Tibial nerve (tissue), 4 donors: ENCODE measurements at regions not wholly inside any gene's neighbourhood (a gene's known extent, or its start where the extent isn't known, plus 50 kb on each side); places are given as distances from the start of the nearest gene placed in this dataset.

Source experiments
- DNase-seq, 2 donors: peaks; one replicate each; pipeline ENCODE4 v3.0.0-alpha.2; 2019; ENCODE audit warnings: low spot score in 2 of 2
- H3K27ac ChIP-seq, 4 donors: fragments of 200-600 bp; sonication (generic) in 3 of 4; one replicate each; pipeline ENCODE4 v1.5.1; 2017 to 2019; ENCODE audit warnings: mild to moderate bottlenecking in 1 of 4
- H3K27me3 ChIP-seq, 2 donors: fragments of 200-600 bp; sonication (generic) in 1 of 2; one replicate each; pipeline versions ENCODE4 v1.5.1 to v1.6.0; 2017 to 2019
- H3K36me3 ChIP-seq, 3 donors: fragments of 200-600 bp; sonication (generic); one replicate each; pipeline ENCODE4 v1.5.1; 2018 to 2019
- H3K4me1 ChIP-seq, 4 donors: fragments of 200-600 bp; sonication (generic) in 3 of 4; one replicate each; pipeline ENCODE4 v1.5.1; 2017 to 2019
- H3K4me3 ChIP-seq, 4 donors: fragments of 200-600 bp; sonication (generic) in 3 of 4; one replicate each; pipeline ENCODE4 v1.5.1; 2017 to 2019; ENCODE audit warnings: mild to moderate bottlenecking in 1 of 4, moderate library complexity in 1 of 4
- H3K9me3 ChIP-seq, 4 donors: fragments of 200-600 bp; sonication (generic) in 3 of 4; one replicate each; pipeline ENCODE4 v1.5.1; 2017 to 2019
- EP300 ChIP-seq, 2 donors: sonication (generic); formaldehyde crosslinking; IDR thresholded peaks; one replicate each; pipeline ENCODE4 v1.6.1; 2017; ENCODE audit warnings: antibody characterized with exemption in 2 of 2, mild to moderate bottlenecking in 1 of 2
- POLR2A ChIP-seq, 2 donors: fragments of 450-650 bp; IDR thresholded peaks; one replicate each; pipeline ENCODE4 v1.6.1; 2017; ENCODE audit warnings: antibody characterized with exemption in 2 of 2, mild to moderate bottlenecking in 2 of 2, moderate library complexity in 2 of 2
- WGBS, 2 donors: methylation state at CpG; one replicate each; pipeline ENCODE4 v1.1.5; 2018; 5-methylcytosine and 5-hydroxymethylcytosine counted together
- TF ChIP-seq, protein P1 (sequence below), 5 experiments: fragments of 200-600 bp in 3 of 5; fragments of 450-650 bp in 2 of 5; sonication (generic) in 3 of 5; IDR thresholded peaks; one replicate each; pipeline ENCODE4 v1.5.1; 2016 to 2019; ENCODE audit warnings: antibody characterized with exemption in 5 of 5, mild to moderate bottlenecking in 3 of 5, moderate library complexity in 2 of 5

DNA sequence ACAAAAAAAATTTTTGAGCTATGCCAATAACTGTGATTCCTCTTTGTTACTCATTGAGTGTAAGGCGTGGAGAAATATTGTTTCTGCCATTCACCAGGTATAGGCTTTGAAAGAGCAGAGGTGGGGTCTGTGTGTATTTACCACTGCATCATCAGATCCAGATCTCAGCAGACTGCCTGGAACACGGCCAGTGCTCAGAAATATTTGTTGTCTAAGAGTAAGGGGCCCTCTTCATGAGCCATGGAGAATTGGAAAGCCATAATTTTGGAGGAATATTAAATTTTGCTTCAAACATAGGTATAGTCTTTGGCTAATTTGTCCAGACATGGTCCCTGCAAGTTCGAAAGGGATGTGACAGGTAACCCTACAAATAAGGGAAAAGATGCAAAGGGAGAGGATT is 231.3 kb upstream of the IRF2BP2 start:
- no peak for DNase-seq
- Histone ChIP-seq H3K27ac (no peak overlapping the region), H3K4me3 (no peak overlapping the region), H3K27me3 (no peaks in the 10 kb centered on the region), H3K36me3 (no peaks in the 10 kb centered on the region), H3K4me1 (peaks cover 0 to 32% (median 9%) of the 10 kb centered on the region in 4 donors), H3K9me3 (no peaks in the 10 kb centered on the region)
- TF ChIP-seq EP300 (IDR thresholded peaks at IDR 0.05) (no peak), POLR2A (IDR thresholded peaks at IDR 0.05) (no peak)
- TF ChIP-seq, protein P1, sequence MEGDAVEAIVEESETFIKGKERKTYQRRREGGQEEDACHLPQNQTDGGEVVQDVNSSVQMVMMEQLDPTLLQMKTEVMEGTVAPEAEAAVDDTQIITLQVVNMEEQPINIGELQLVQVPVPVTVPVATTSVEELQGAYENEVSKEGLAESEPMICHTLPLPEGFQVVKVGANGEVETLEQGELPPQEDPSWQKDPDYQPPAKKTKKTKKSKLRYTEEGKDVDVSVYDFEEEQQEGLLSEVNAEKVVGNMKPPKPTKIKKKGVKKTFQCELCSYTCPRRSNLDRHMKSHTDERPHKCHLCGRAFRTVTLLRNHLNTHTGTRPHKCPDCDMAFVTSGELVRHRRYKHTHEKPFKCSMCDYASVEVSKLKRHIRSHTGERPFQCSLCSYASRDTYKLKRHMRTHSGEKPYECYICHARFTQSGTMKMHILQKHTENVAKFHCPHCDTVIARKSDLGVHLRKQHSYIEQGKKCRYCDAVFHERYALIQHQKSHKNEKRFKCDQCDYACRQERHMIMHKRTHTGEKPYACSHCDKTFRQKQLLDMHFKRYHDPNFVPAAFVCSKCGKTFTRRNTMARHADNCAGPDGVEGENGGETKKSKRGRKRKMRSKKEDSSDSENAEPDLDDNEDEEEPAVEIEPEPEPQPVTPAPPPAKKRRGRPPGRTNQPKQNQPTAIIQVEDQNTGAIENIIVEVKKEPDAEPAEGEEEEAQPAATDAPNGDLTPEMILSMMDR (IDR thresholded peaks at IDR 0.05), result no peak
- 89 to 91% methylated on average over 3 of the region's 3 CpGs for WGBS, 2 donors

DNA sequence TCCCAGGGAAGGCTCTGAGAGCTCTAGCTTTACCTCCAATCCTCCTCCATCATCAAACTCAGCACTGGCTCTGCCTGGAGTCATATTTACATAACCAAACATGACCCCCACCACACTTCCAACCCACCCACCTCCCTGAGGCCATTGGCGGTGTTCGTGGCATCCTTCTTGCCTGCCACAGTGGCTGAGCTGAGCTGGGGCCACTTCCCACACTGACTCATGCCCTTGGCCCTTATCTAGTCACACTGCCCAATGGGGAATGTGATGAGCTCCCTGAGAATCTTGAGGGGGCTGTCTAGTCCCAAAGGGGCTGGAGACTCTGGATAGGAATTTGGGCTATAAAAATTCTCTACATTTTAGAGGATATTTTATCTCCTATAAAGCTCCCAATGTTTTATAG is 230.9 kb upstream of the IRF2BP2 start:
- Histone ChIP-seq H3K4me1 (peaks cover 0 to 32% (median 9%) of the 10 kb centered on the region in 4 donors), H3K4me3 (no peak overlapping the region), H3K27me3 (no peaks in the 10 kb centered on the region), H3K9me3 (no peaks in the 10 kb centered on the region), H3K36me3 (no peaks in the 10 kb centered on the region), H3K27ac (no peak overlapping the region)
- TF ChIP-seq, protein P1 (IDR thresholded peaks at IDR 0.05), result no peak
- TF ChIP-seq POLR2A (IDR thresholded peaks at IDR 0.05), result no peak
- no peak for TF ChIP-seq EP300 (IDR thresholded peaks at IDR 0.05)
- 72 to 76% methylated on average over 2 of the region's 2 CpGs for whole genome bisulfite sequencing, 2 donors
- DNase-seq, result no peak

DNA sequence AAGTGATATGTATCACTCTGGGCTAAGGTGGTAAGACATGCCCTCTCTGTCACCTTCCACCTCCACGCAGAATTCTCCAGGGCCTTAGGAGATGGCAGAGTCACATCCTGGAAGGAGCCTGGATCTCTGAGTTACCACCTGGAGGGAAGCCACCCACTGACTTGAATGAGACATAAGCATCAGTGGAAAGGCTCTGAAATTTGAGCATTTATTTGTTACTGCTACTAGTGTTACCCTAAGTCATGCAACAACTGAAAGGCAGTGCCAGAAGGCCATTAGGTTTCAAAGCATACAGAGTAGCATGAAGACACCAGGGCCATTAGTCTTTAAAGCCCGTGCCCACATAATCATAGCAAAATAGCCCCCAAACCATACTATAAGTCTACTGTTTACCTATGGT is 230.3 kb upstream of the IRF2BP2 start:
- Histone ChIP-seq H3K9me3 (no peaks in the 10 kb centered on the region), H3K27ac (no peak overlapping the region), H3K36me3 (no peaks in the 10 kb centered on the region), H3K4me3 (no peak overlapping the region), H3K4me1 (peaks cover 0 to 32% (median 9%) of the 10 kb centered on the region in 4 donors), H3K27me3 (no peaks in the 10 kb centered on the region)
- TF ChIP-seq EP300 (IDR thresholded peaks at IDR 0.05) (no peak), POLR2A (IDR thresholded peaks at IDR 0.05) (no peak)
- TF ChIP-seq, protein P1 (IDR thresholded peaks at IDR 0.05), result no peak
- WGBS, 2 donors, result 81 to 100% methylated on average over 2 of the region's 2 CpGs
- DNase-seq, result no peak

DNA sequence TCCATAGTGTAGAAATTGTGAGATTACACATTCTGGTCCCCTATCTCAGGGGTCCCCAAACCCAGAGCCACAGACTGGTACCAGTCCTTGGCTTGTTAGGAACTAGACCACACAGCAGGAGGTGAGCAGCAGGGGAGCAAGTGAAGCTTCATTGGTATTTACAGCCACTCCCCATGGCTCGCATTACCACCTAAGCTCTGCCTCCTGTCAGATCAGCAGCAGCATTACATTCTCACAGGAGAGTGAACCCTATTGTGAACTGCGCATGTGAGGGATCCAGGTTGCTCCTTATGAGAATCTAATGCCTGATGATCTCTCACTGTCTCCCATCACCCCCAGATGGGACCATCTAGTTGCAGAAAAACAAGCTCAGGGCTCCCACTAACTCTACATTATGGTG is 229.7 kb upstream of the IRF2BP2 start:
- Histone ChIP-seq H3K27me3 (no peaks in the 10 kb centered on the region), H3K4me1 (peaks cover 0 to 26% (median 9%) of the 10 kb centered on the region in 4 donors), H3K27ac (no peak overlapping the region), H3K9me3 (no peaks in the 10 kb centered on the region), H3K36me3 (no peaks in the 10 kb centered on the region), H3K4me3 (no peak overlapping the region)
- DNase-seq, result no peak
- no peak for TF ChIP-seq POLR2A (IDR thresholded peaks at IDR 0.05)
- TF ChIP-seq EP300 (IDR thresholded peaks at IDR 0.05), result no peak
- TF ChIP-seq, protein P1 (IDR thresholded peaks at IDR 0.05), result no peak
- 93 to 100% methylated on average over 2 of the region's 2 CpGs for WGBS, 2 donors

DNA sequence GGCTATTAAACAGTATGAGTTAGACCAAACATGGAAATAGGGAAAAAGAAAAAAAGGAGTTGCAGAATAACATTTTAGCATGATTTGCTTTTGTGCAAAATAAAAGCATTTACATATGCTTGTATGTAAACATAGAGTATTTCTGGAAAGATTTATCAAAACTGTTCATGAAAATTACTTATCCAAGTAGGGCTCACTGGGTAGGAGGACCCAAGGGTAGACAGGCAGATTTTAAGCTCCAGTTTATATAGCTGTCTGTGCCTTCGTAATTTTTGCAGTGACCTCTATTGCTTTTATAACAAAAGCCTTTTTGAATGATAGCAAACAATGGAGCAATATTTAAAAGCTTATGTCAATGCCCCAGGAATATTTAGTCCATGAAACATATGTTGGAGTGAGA is 228.8 kb upstream of the IRF2BP2 start:
- H3K27ac ChIP-seq, result no peak overlapping the region
- H3K4me1 ChIP-seq, result peaks cover 0 to 26% (median 8%) of the 10 kb centered on the region in 4 donors
- H3K36me3 ChIP-seq, result no peaks in the 10 kb centered on the region
- no peak for DNase-seq
- no peaks in the 10 kb centered on the region for H3K9me3 ChIP-seq
- TF ChIP-seq EP300 (IDR thresholded peaks at IDR 0.05) (no peak), POLR2A (IDR thresholded peaks at IDR 0.05) (no peak)
- TF ChIP-seq, protein P1 (IDR thresholded peaks at IDR 0.05), result no peak
- no peak overlapping the region for H3K4me3 ChIP-seq
- WGBS, 2 donors, result 29 to 59% methylated on average over 1 of the region's 1 CpG
- H3K27me3 ChIP-seq, result no peaks in the 10 kb centered on the region
